Amniotic epithelial cell (primary cell): ENCODE measurements at regions not wholly inside any gene's neighbourhood (a gene's known extent, or its start where the extent isn't known, plus 50 kb on each side); places are given as distances from the start of the nearest gene placed in this dataset.
"Not testable (repeated sequence)": the region's sequence is repeated elsewhere in the genome, so short reads cannot be mapped to it uniquely, and the experiment has no call there.

Experiments
- DNase-seq: peaks from one replicate; pipeline ENCODE4 v3.0.0-alpha.2; 2010; ENCODE audit warnings: low read depth

- DNase-seq, result no peak
Observed at GRCh38 chr12:76180401-76181277, 96.2 kb upstream of the NAP1L1 start.

GRCh38 chr12:76178452-76178851 is 94.0 kb upstream of the NAP1L1 start:
- no peak for DNase-seq

- no peak for DNase-seq
Observed at GRCh38 chr12:76177821-76178220, 93.3 kb upstream of the NAP1L1 start.

- DNase-seq, result no peak
Observed at GRCh38 chr12:76176940-76177339, 92.5 kb upstream of the NAP1L1 start.

GRCh38 chr12:76175946-76176345 is 91.5 kb upstream of the NAP1L1 start:
- DNase-seq, result not testable (repeated sequence)

GRCh38 chr12:76173756-76174155 is 89.3 kb upstream of the NAP1L1 start:
- no peak for DNase-seq

- DNase-seq, result peak; percentile 76
Observed at GRCh38 chr12:76158518-76159321, 74.2 kb upstream of the NAP1L1 start.

GRCh38 chr12:76156726-76157125 is 72.2 kb upstream of the NAP1L1 start:
- DNase-seq, result no peak

GRCh38 chr12:76156314-76156713 is 71.8 kb upstream of the NAP1L1 start:
- no peak for DNase-seq

- no peak for DNase-seq
Observed at GRCh38 chr12:76155157-76155670, 70.7 kb upstream of the NAP1L1 start.

- DNase-seq, result no peak
Observed at GRCh38 chr12:76153616-76154015, 69.1 kb upstream of the NAP1L1 start.

- DNase-seq, result no peak
Observed at GRCh38 chr12:76152181-76152807, 67.8 kb upstream of the NAP1L1 start.

GRCh38 chr12:76144245-76144549 is 59.7 kb upstream of the NAP1L1 start:
- DNase-seq, result peak; percentile 70

GRCh38 chr12:76143343-76144244 is 59.1 kb upstream of the NAP1L1 start:
- DNase-seq, result peak; percentile 2

- DNase-seq, result no peak
Observed at GRCh38 chr12:76142305-76142704, 57.8 kb upstream of the NAP1L1 start.

GRCh38 chr12:76138656-76139055 is 54.2 kb upstream of the NAP1L1 start:
- no peak for DNase-seq

GRCh38 chr12:76137606-76138005 is 53.1 kb upstream of the NAP1L1 start:
- DNase-seq, result peak; percentile 90

GRCh38 chr12:76135456-76135855 is 51.0 kb upstream of the NAP1L1 start:
- DNase-seq, result no peak
